GM21528 (cell line): ENCODE measurements at regions not wholly inside any gene's neighbourhood (a gene's known extent, or its start where the extent isn't known, plus 50 kb on each side); places are given as distances from the start of the nearest gene placed in this dataset.
A peak's percentile ranks its signal among the peaks of the same experiment; 100 is the strongest.

Experiments used
- ATAC-seq: cut with Tn5 transposase; IDR thresholded peaks from one replicate; pipeline ENCODE4 v1.9.1; 2021; ENCODE audit warnings: mild to moderate bottlenecking, moderate library complexity; ENCODE audit not compliant: unreplicated experiment, low FRiP score

GRCh38 chr6:146865756-146866379 is 267.1 kb downstream of the ADGB start:
- no peak for ATAC-seq

- no peak for ATAC-seq
Measured at GRCh38 chr6:146866731-146867414, 268.1 kb downstream of the ADGB start.

GRCh38 chr6:146868671-146869209 is 270.0 kb downstream of the ADGB start:
- ATAC-seq, result no peak

- ATAC-seq, result peak; percentile 66
Measured at GRCh38 chr6:146870760-146871159, 272.0 kb downstream of the ADGB start.

- ATAC-seq, result no peak
Measured at GRCh38 chr6:146871611-146872425, 273.0 kb downstream of the ADGB start.

- ATAC-seq, result no peak
Measured at GRCh38 chr6:146872426-146872785, 273.6 kb downstream of the ADGB start.

GRCh38 chr6:146874278-146875018 is 275.7 kb downstream of the ADGB start:
- no peak for ATAC-seq

GRCh38 chr6:146875927-146876270 is 277.1 kb downstream of the ADGB start:
- no peak for ATAC-seq

GRCh38 chr6:146876271-146877151 is 277.7 kb downstream of the ADGB start:
- ATAC-seq, result no peak

GRCh38 chr6:146878168-146878951 is 279.6 kb downstream of the ADGB start:
- ATAC-seq, result no peak

- ATAC-seq, result no peak
Measured at GRCh38 chr6:146878952-146879340, 280.2 kb downstream of the ADGB start.

- no peak for ATAC-seq
Measured at GRCh38 chr6:146879406-146880117, 280.8 kb downstream of the ADGB start.

- ATAC-seq, result no peak
Measured at GRCh38 chr6:146881228-146882181, 282.7 kb downstream of the ADGB start.

GRCh38 chr6:146883640-146884531 is 285.1 kb downstream of the ADGB start:
- ATAC-seq, result no peak

GRCh38 chr6:146884728-146885127 is 286.0 kb downstream of the ADGB start:
- no peak for ATAC-seq

- no peak for ATAC-seq
Measured at GRCh38 chr6:146885708-146886457, 287.1 kb downstream of the ADGB start.
